SIG-M5 treated with dmso at 0.1 percent for 504 hours (cell line): ENCODE measurements at regions not wholly inside any gene's neighbourhood (a gene's known extent, or its start where the extent isn't known, plus 50 kb on each side); places are given as distances from the start of the nearest gene placed in this dataset.

ENCODE experiments used
- DNase-seq: peaks from one replicate; lab custom pipeline; 2025; ENCODE audit not compliant: unreplicated experiment; lab: John Stamatoyannopoulos, UW

- no peak for DNase-seq
Observed at GRCh38 chr3:170732660-170733245, 137.2 kb downstream of the RPL22L1 start.

GRCh38 chr3:170731281-170731680, 138.7 kb downstream of the RPL22L1 start:
- DNase-seq = no peak

GRCh38 chr3:170730071-170730812, 139.8 kb downstream of the RPL22L1 start:
- DNase-seq = no peak

- DNase-seq = no peak
Observed at GRCh38 chr3:170728181-170728580, 141.8 kb downstream of the RPL22L1 start.

GRCh38 chr3:170727754-170728153, 141.9 kb upstream of the SLC7A14 start:
- DNase-seq = no peak

GRCh38 chr3:170726976-170727661, 141.2 kb upstream of the SLC7A14 start:
- DNase-seq = no peak

GRCh38 chr3:170725285-170725731, 139.4 kb upstream of the SLC7A14 start:
- DNase-seq = no peak

GRCh38 chr3:170724599-170725280, 138.9 kb upstream of the SLC7A14 start:
- DNase-seq = peak; percentile 57

GRCh38 chr3:170723241-170723640, 137.4 kb upstream of the SLC7A14 start:
- no peak for DNase-seq

- no peak for DNase-seq
Observed at GRCh38 chr3:170721563-170721962, 135.7 kb upstream of the SLC7A14 start.

- DNase-seq = no peak
Observed at GRCh38 chr3:170719300-170719699, 133.4 kb upstream of the SLC7A14 start.

- DNase-seq = no peak
Observed at GRCh38 chr3:170718848-170719247, 133.0 kb upstream of the SLC7A14 start.

- DNase-seq = no peak
Observed at GRCh38 chr3:170717410-170718402, 131.8 kb upstream of the SLC7A14 start.

GRCh38 chr3:170716172-170716805, 130.4 kb upstream of the SLC7A14 start:
- no peak for DNase-seq

- DNase-seq = no peak
Observed at GRCh38 chr3:170714562-170715535, 129.0 kb upstream of the SLC7A14 start.

- no peak for DNase-seq
Observed at GRCh38 chr3:170714122-170714521, 128.2 kb upstream of the SLC7A14 start.

- DNase-seq = no peak
Observed at GRCh38 chr3:170713653-170714052, 127.8 kb upstream of the SLC7A14 start.

GRCh38 chr3:170712798-170713197, 126.9 kb upstream of the SLC7A14 start:
- no peak for DNase-seq

- no peak for DNase-seq
Observed at GRCh38 chr3:170712336-170712735, 126.5 kb upstream of the SLC7A14 start.
